ENCODE measurements at regions not wholly inside any gene's neighbourhood (a gene's known extent, or its start where the extent isn't known, plus 50 kb on each side); places are given as distances from the start of the nearest gene placed in this dataset.

DNA sequence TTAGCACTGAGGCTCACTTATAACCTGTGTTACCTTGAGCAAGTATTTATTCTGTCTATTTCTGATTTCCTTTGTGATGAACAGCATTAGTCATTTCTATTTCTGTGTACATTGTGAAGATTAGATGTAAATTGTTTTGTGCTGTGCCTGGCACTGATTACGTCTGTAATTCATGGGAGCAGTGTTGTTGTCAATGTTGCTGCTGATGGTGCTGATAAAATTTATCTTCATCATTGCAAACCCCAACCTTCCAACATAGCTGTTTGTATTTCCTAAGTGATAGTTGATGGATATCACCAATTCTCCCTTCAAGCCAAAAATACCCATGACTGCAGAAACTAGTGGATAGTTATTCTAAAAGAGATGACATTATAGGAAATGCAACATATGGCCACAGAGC, 400.5 kb upstream of the GRM3 start:
- TF ChIP-seq YY1 (IDR thresholded peaks at IDR 0.05; ENCODE audit: extremely low read depth, insufficient replicate concordance, low read depth, low read length) (no peak), TCF7L2 (IDR thresholded peaks at IDR 0.05; ENCODE audit: borderline replicate concordance, extremely low read depth, insufficient read depth, insufficient read length) (no peak), POLR2A (IDR thresholded peaks at IDR 0.05; ENCODE audit: borderline replicate concordance, extremely low read depth, insufficient read depth, insufficient read length) (no peak), RAD21 (IDR thresholded peaks at IDR 0.05; ENCODE audit: low read depth) (no peak), CEBPB (IDR thresholded peaks at IDR 0.05; ENCODE audit: low read depth) (no peak), EZH2 (IDR thresholded peaks at IDR 0.05) (no peak), ZNF274 (IDR thresholded peaks at IDR 0.05; ENCODE audit: low read depth, low read length) (no peak), CBX3 (IDR thresholded peaks at IDR 0.05; ENCODE audit: low read depth) (no peak), JUND (IDR thresholded peaks at IDR 0.05) (no peak)
- TF ChIP-seq, protein P1, sequence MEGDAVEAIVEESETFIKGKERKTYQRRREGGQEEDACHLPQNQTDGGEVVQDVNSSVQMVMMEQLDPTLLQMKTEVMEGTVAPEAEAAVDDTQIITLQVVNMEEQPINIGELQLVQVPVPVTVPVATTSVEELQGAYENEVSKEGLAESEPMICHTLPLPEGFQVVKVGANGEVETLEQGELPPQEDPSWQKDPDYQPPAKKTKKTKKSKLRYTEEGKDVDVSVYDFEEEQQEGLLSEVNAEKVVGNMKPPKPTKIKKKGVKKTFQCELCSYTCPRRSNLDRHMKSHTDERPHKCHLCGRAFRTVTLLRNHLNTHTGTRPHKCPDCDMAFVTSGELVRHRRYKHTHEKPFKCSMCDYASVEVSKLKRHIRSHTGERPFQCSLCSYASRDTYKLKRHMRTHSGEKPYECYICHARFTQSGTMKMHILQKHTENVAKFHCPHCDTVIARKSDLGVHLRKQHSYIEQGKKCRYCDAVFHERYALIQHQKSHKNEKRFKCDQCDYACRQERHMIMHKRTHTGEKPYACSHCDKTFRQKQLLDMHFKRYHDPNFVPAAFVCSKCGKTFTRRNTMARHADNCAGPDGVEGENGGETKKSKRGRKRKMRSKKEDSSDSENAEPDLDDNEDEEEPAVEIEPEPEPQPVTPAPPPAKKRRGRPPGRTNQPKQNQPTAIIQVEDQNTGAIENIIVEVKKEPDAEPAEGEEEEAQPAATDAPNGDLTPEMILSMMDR (IDR thresholded peaks at IDR 0.05 in 2 of 3, conservative IDR thresholded peaks at IDR 0.05 in 1 of 3; ENCODE audit: borderline replicate concordance in 1 of 3, insufficient read depth in 1 of 3, low read depth in 2 of 3, low read length in 2 of 3): no peak
- Histone ChIP-seq H3K4me3 (replicated peaks in 1 of 2; ENCODE audit: low read depth in 1 of 2, low read length in 2 of 2) (no peak overlapping the region), H3K27me3 (ENCODE audit: insufficient read depth, low read length) (no peaks in the 10 kb centered on the region), H3K4me2 (ENCODE audit: low read length) (no peak overlapping the region), H2AFZ (ENCODE audit: low read depth, low read length, poor library complexity, severe bottlenecking) (no peak overlapping the region), H3K9me3 (ENCODE audit: control insufficient read depth in 1 of 2, insufficient read depth in 1 of 2, low read depth in 1 of 2, low read length in 2 of 2) (no peaks in the 10 kb centered on the region), H3K79me2 (ENCODE audit: insufficient read depth, low read length) (no peaks in the 10 kb centered on the region), H3K9me2 (ENCODE audit: insufficient read depth) (no peaks in the 10 kb centered on the region; the same call in 1 of the 2 replicates), H3K36me3 (ENCODE audit: control insufficient read depth in 1 of 2, insufficient read depth in 2 of 2, low read length in 2 of 2) (no peaks in the 10 kb centered on the region), H4K20me1 (ENCODE audit: insufficient read depth) (no peaks in the 10 kb centered on the region), H3K4me1 (ENCODE audit: control insufficient read depth in 1 of 2, insufficient read depth in 2 of 2, low read length in 2 of 2) (no peaks in the 10 kb centered on the region), H3K9ac (ENCODE audit: low read length) (no peak overlapping the region), H3K27ac (ENCODE audit: low read depth, low read length) (no peak overlapping the region)
- RAD21 ChIA-PET (ENCODE audit: low non-redundant PET in 1 of 2, low total read pairs in 2 of 2, uncharacterized antibody in 2 of 2, unreplicated experiment in 2 of 2): no interaction called here
- intact Hi-C loops (cut with micrococcal nuclease): no loop called here
- CTCF ChIA-PET: no interaction called here
- DNase-seq (ENCODE audit: low read depth, low spot score) (no peak), ATAC-seq (no peak)
- no TSS peak for BruUV-seq (replicated peaks)
- POLR2A ChIA-PET: no interaction called here
